NCI-H2196 treated with DMSO at 0.1 percent for 48 hours (cell line): ENCODE measurements at regions not wholly inside any gene's neighbourhood (a gene's known extent, or its start where the extent isn't known, plus 50 kb on each side); places are given as distances from the start of the nearest gene placed in this dataset.
A peak's percentile ranks its signal among the peaks of the same experiment; 100 is the strongest.
"Not testable (repeated sequence)": the region's sequence is repeated elsewhere in the genome, so short reads cannot be mapped to it uniquely, and the experiment has no call there.

Experiments used
- DNase-seq: peaks from one replicate; lab custom pipeline; 2025; ENCODE audit not compliant: unreplicated experiment; lab: John Stamatoyannopoulos, UW

- not testable (repeated sequence) for DNase-seq
Observed at GRCh38 chr3:125915437-125915787, 53.6 kb upstream of the ROPN1B start.

- peak; percentile 99 for DNase-seq
Observed at GRCh38 chr3:125915792-125916375, 53.1 kb upstream of the ROPN1B start.

GRCh38 chr3:125916376-125916978, 52.5 kb upstream of the ROPN1B start:
- DNase-seq: peak; percentile 92

GRCh38 chr3:125917020-125917549, 51.9 kb upstream of the ROPN1B start:
- not testable (repeated sequence) for DNase-seq

GRCh38 chr3:125918024-125918423, 51.0 kb upstream of the ROPN1B start:
- not testable (repeated sequence) for DNase-seq

GRCh38 chr3:125918451-125918850, 50.5 kb upstream of the ROPN1B start:
- DNase-seq: not testable (repeated sequence)

DNA sequence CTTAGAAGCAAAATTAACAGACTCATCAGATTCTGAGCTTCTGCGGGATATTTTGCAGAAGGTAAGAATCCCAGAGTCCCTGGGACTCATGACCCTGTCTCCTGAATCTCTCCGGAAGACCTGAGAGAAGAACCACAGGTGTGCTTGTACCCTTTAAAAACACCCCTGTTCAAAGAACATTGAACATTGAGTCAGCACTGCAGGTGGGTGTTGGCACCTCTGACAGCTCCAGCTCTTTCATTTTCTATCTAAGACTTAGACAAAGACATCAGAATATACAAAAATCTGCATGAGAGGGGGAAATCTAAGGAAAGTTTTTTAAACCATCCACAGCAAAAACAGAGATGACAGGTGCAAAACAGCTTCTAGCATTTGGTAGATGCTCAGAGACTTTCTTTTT, 50.1 kb upstream of the ROPN1B start:
- DNase-seq: not testable (repeated sequence)
